Astrocyte (in vitro differentiated cells and primary cell): ENCODE measurements at regions not wholly inside any gene's neighbourhood (a gene's known extent, or its start where the extent isn't known, plus 50 kb on each side); places are given as distances from the start of the nearest gene placed in this dataset.

ENCODE experiments used
- CTCF ChIP-seq: IDR thresholded peaks from 2 replicates; pipeline ENCODE4 v1.5.1; 2011; ENCODE audit warnings: low read depth, mild to moderate bottlenecking, inconsistent platforms, low read length, moderate library complexity; ENCODE audit not compliant: insufficient read depth
- EZH2 ChIP-seq: IDR thresholded peaks from 2 replicates; pipeline ENCODE4 v1.6.1; 2012; ENCODE audit warnings: mild to moderate bottlenecking, low read length, inconsistent platforms; ENCODE audit not compliant: insufficient read depth

- no peak for TF ChIP-seq CTCF
- TF ChIP-seq EZH2: no peak
These were observed 221.3 kb downstream of the GXYLT1 start for GRCh38 chr12:41923351-41923750.
